Peyer's patch (tissue), 4 donors: ENCODE measurements at regions not wholly inside any gene's neighbourhood (a gene's known extent, or its start where the extent isn't known, plus 50 kb on each side); places are given as distances from the start of the nearest gene placed in this dataset.

Source experiments
- POLR2A ChIP-seq, 2 donors: fragments of 450-650 bp; IDR thresholded peaks; one replicate each; pipeline ENCODE4 v1.5.1; 2017; ENCODE audit warnings: antibody characterized with exemption in 2 of 2, mild to moderate bottlenecking in 2 of 2, moderate library complexity in 2 of 2
- TF ChIP-seq, protein P1 (sequence below), 6 experiments: fragments of 450-650 bp in 4 of 6; fragments of 200-600 bp in 2 of 6; sonication (generic) in 1 of 6; IDR thresholded peaks; one replicate each; pipeline ENCODE4 v1.5.1; 2017 to 2019; ENCODE audit warnings: antibody characterized with exemption in 6 of 6, mild to moderate bottlenecking in 3 of 6, moderate library complexity in 1 of 6

GRCh38 chr10:78768876-78769275 is 299.9 kb upstream of the ZMIZ1 start:
- TF ChIP-seq, protein P1, sequence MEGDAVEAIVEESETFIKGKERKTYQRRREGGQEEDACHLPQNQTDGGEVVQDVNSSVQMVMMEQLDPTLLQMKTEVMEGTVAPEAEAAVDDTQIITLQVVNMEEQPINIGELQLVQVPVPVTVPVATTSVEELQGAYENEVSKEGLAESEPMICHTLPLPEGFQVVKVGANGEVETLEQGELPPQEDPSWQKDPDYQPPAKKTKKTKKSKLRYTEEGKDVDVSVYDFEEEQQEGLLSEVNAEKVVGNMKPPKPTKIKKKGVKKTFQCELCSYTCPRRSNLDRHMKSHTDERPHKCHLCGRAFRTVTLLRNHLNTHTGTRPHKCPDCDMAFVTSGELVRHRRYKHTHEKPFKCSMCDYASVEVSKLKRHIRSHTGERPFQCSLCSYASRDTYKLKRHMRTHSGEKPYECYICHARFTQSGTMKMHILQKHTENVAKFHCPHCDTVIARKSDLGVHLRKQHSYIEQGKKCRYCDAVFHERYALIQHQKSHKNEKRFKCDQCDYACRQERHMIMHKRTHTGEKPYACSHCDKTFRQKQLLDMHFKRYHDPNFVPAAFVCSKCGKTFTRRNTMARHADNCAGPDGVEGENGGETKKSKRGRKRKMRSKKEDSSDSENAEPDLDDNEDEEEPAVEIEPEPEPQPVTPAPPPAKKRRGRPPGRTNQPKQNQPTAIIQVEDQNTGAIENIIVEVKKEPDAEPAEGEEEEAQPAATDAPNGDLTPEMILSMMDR (IDR thresholded peaks at IDR 0.05) = no peak
- TF ChIP-seq POLR2A (IDR thresholded peaks at IDR 0.05) = no peak
